CD4-positive, CD25-positive, alpha-beta regulatory T cell (primary cell): ENCODE measurements at regions not wholly inside any gene's neighbourhood (a gene's known extent, or its start where the extent isn't known, plus 50 kb on each side); places are given as distances from the start of the nearest gene placed in this dataset.

Source experiments
- ATAC-seq, 2 donors: fragments of 150-1000 bp; cut with Tn5 transposase; one replicate each; pipeline ENCODE4 v1.10.0; 2021; ENCODE audit warnings: low read depth in 2 of 2, moderate number of reproducible peaks in 2 of 2, moderate library complexity in 1 of 2
- DNase-seq, 3 donors: peaks; one replicate each; pipeline versions ENCODE4 v3.0.0 to v3.0.0-alpha.2; 2012 to 2022; ENCODE audit warnings: mixed read lengths in 1 of 3
- H3K27ac ChIP-seq: one replicate; pipeline ENCODE4 v1.7.0; 2013; ENCODE audit warnings: mild to moderate bottlenecking, low read length; ENCODE audit not compliant: insufficient read depth, poor library complexity, severe bottlenecking
- H3K27me3 ChIP-seq: one replicate; pipeline ENCODE4 v1.7.0; 2013; ENCODE audit warnings: low read length; ENCODE audit not compliant: control insufficient read depth, insufficient read depth
- H3K36me3 ChIP-seq: one replicate; pipeline ENCODE4 v1.7.0; 2013; ENCODE audit warnings: mild to moderate bottlenecking, low read length, moderate library complexity; ENCODE audit not compliant: control insufficient read depth, insufficient read depth
- H3K4me1 ChIP-seq: 2 replicates; pipeline ENCODE4 v1.7.0; 2013; ENCODE audit warnings: mild to moderate bottlenecking, low read length; ENCODE audit not compliant: insufficient read depth, control insufficient read depth, poor library complexity, severe bottlenecking
- H3K4me3 ChIP-seq: one replicate; pipeline ENCODE4 v1.7.0; 2013; ENCODE audit warnings: low read depth, mild to moderate bottlenecking, low read length, moderate library complexity
- H3K9me3 ChIP-seq, 2 experiments: 1 replicate in 1 of 2; 2 replicates in 1 of 2; pipeline ENCODE4 v1.7.0; 2013; ENCODE audit warnings: low read length in 2 of 2, mild to moderate bottlenecking in 1 of 2, moderate library complexity in 1 of 2; ENCODE audit not compliant: control insufficient read depth in 2 of 2
- H3K27ac Mint-ChIP-seq, 3 donors: one replicate each; pipeline ENCODE4 v1.8.0; 2020 to 2022; ENCODE audit warnings: mild to moderate bottlenecking in 3 of 3, mixed read lengths in 3 of 3, moderate library complexity in 2 of 3
- H3K27me3 Mint-ChIP-seq: one replicate; pipeline ENCODE4 v1.8.0; 2022; ENCODE audit warnings: mild to moderate bottlenecking, mixed read lengths
- H3K36me3 Mint-ChIP-seq: one replicate; pipeline ENCODE4 v1.8.0; 2020; ENCODE audit warnings: mixed read lengths
- H3K4me1 Mint-ChIP-seq, 4 donors: one replicate each; pipeline ENCODE4 v1.8.0; 2020 to 2022; ENCODE audit warnings: mixed read lengths in 4 of 4, mild to moderate bottlenecking in 1 of 4
- H3K4me3 Mint-ChIP-seq, 4 donors: one replicate each; pipeline ENCODE4 v1.8.0; 2020 to 2022; ENCODE audit warnings: mild to moderate bottlenecking in 4 of 4, mixed read lengths in 4 of 4, moderate library complexity in 3 of 4
- H3K9me3 Mint-ChIP-seq, 7 donors: one replicate each; pipeline ENCODE4 v1.8.0; 2020 to 2022; ENCODE audit warnings: mixed read lengths in 7 of 7, mild to moderate bottlenecking in 3 of 7, moderate library complexity in 2 of 7

DNA sequence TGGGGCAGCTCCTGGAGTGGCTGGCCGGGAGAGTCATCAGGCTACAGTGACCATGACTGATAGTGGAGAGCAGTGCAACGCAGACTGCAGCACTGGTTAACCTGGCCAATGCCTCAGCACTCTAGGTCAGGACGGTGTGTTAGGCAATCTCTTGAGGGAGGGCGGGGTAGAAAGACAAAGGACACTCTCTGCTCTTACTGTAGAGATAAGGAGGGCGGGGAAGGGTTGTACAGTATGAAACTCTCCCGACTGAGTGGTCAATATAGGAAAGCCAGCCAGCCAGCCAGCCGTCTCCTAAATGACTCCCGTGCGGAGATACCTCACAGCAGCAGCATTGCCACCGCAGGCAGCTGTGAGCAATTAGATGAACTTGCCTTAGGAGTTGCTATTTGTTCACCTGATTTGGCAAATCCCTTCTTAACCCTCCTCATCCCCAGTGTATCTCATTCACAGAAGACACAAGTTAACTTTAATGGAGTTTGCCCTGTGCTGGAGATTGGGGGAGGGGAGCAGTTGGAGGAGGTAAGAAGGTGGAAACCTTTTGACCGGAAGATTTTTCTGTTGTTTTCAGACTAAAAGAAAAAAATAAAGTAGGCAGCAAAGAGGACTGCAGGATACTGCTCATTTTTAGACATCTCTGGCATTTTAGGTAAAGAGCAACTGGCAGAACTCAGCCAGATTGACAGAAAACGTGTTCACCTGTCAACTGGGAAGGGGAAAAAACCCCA lies 330.5 kb downstream of the HNRNPD start:
- DNase-seq (no peak), ATAC-seq (no peak)
- Histone ChIP-seq H3K4me1 (no peaks in the 10 kb centered on the region), H3K9me3 (no peaks in the 10 kb centered on the region), H3K27me3 (peaks cover 22% of the 10 kb centered on the region), H3K36me3 (no peaks in the 10 kb centered on the region), H3K4me3 (no peak overlapping the region), H3K27ac (no peak overlapping the region)
- Mint-ChIP-seq H3K36me3 (no peaks in the 10 kb centered on the region), H3K27ac (no peak overlapping the region), H3K9me3 (peaks cover 0 to 3% (median 0%) of the 10 kb centered on the region in 7 donors), H3K27me3 (peaks cover 53% of the 10 kb centered on the region), H3K4me3 (peak overlapping the region in 2 of 4 donors; percentile 25 to 31), H3K4me1 (peaks cover 0 to 5% (median 0%) of the 10 kb centered on the region in 4 donors)

DNA sequence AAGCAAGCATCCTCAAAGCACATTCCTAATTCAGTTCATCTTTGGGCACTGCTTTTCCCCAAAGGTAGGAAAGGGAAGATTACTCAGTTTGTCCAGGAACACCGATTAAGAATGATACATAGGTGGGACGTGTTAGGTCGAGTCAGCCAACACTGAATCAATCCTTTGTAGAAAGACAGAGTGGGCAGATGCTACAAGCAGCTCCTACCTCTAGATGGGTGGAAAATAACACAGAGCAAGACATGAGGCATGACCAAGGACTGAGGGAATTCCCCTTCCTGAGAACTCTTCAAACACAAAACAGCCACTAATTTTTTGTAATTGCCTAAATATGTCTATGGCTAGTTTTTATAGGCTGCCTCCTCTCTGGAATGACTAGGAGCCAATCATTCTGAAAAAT lies 331.7 kb downstream of the HNRNPD start:
- Histone ChIP-seq H3K4me3 (no peak overlapping the region), H3K4me1 (no peaks in the 10 kb centered on the region), H3K36me3 (no peaks in the 10 kb centered on the region), H3K27ac (no peak overlapping the region), H3K27me3 (peaks cover 22% of the 10 kb centered on the region), H3K9me3 (no peaks in the 10 kb centered on the region)
- H3K4me1 Mint-ChIP-seq, result peaks cover 0 to 5% (median 0%) of the 10 kb centered on the region in 4 donors
- DNase-seq (no peak), ATAC-seq (no peak)
- no peak overlapping the region for H3K27ac Mint-ChIP-seq
- no peak overlapping the region for H3K4me3 Mint-ChIP-seq
- H3K9me3 Mint-ChIP-seq, result peaks cover 0 to 3% (median 0%) of the 10 kb centered on the region in 7 donors
- no peaks in the 10 kb centered on the region for H3K36me3 Mint-ChIP-seq
- peaks cover 50% of the 10 kb centered on the region for H3K27me3 Mint-ChIP-seq

DNA sequence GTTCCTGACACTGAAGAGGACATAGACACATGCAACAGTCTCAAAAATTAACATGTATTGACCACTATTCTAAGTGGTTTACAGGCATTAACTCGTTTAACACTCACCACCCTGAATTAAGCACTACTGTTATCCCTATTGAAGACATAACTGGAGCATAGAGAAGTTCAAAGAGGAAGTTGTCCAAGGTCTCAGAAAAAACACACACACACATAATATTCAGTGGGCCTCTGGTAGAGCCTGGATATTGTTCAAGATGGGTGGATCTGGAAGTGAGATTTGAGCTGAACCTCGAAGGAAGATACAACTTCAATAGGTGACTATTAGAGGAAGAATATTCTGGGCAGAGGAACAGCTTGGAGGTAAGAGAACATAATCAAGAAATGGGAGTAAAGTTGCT lies 334.9 kb downstream of the HNRNPD start:
- no peak for DNase-seq
- peaks cover 11% of the 10 kb centered on the region for H3K27me3 ChIP-seq
- no peak overlapping the region for H3K27ac ChIP-seq
- H3K36me3 ChIP-seq, result no peaks in the 10 kb centered on the region
- no peak for ATAC-seq
- no peak overlapping the region for H3K27ac Mint-ChIP-seq
- no peaks in the 10 kb centered on the region for H3K9me3 ChIP-seq
- no peaks in the 10 kb centered on the region for H3K4me1 ChIP-seq
- peaks cover 0 to 5% (median 0%) of the 10 kb centered on the region in 4 donors for H3K4me1 Mint-ChIP-seq
- peaks cover 0 to 3% (median 0%) of the 10 kb centered on the region in 7 donors for H3K9me3 Mint-ChIP-seq
- H3K36me3 Mint-ChIP-seq, result no peaks in the 10 kb centered on the region
- no peak overlapping the region for H3K4me3 ChIP-seq
- H3K27me3 Mint-ChIP-seq, result peaks cover 28% of the 10 kb centered on the region
- no peak overlapping the region for H3K4me3 Mint-ChIP-seq

DNA sequence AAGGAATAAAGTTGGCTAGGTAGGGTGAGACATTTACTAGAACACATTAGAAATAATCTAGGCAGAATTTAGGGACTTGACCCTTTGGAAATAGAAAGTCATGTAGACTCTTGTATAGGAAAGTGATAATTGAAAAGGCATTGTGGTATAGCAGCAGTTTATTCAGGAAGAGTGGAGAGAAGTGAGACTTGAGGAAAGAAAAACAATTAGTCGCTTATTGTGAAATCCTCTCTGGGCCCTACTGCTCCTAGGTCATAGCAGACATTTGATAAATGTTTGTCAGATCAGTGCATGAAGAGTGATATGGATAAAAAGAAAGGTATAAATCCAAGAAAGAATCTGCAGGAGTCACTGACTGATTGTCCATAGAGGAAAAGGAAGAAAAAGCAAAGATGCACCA lies 337.6 kb downstream of the HNRNPD start:
- Histone ChIP-seq H3K4me1 (no peaks in the 10 kb centered on the region), H3K9me3 (no peaks in the 10 kb centered on the region), H3K4me3 (no peak overlapping the region), H3K27me3 (peaks cover under 1% of the 10 kb centered on the region), H3K27ac (no peak overlapping the region), H3K36me3 (no peaks in the 10 kb centered on the region)
- no peaks in the 10 kb centered on the region for H3K4me1 Mint-ChIP-seq
- no peak overlapping the region for H3K27ac Mint-ChIP-seq
- no peaks in the 10 kb centered on the region for H3K36me3 Mint-ChIP-seq
- peaks cover 0 to 6% (median 0%) of the 10 kb centered on the region in 7 donors for H3K9me3 Mint-ChIP-seq
- DNase-seq (no peak), ATAC-seq (no peak)
- peaks cover 4% of the 10 kb centered on the region for H3K27me3 Mint-ChIP-seq
- no peak overlapping the region for H3K4me3 Mint-ChIP-seq

DNA sequence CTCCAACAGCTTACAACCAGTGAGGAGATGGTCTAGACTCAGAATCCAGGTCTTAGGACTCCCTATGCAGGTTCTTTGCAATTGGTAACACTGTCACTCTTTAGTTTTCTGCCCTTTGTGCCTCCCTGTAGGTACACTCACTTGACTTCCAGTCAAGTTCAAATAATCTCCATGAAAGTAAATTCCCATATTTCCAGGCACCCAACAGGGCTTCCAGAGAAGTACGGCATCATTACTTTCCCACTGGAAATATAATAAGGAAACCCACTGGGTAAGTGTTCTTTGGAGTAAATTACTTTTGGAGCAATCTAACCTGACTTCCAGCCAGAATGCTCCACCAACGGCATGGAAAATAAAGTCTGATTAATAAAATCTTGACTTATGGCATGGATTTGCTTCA lies 338.9 kb downstream of the HNRNPD start:
- Mint-ChIP-seq H3K36me3 (no peaks in the 10 kb centered on the region), H3K27me3 (peaks cover 2% of the 10 kb centered on the region), H3K27ac (no peak overlapping the region), H3K4me3 (no peak overlapping the region), H3K4me1 (no peaks in the 10 kb centered on the region), H3K9me3 (peaks cover 0 to 6% (median 0%) of the 10 kb centered on the region in 7 donors)
- Histone ChIP-seq H3K9me3 (no peaks in the 10 kb centered on the region), H3K4me3 (no peak overlapping the region), H3K4me1 (no peaks in the 10 kb centered on the region), H3K36me3 (no peaks in the 10 kb centered on the region), H3K27me3 (no peaks in the 10 kb centered on the region), H3K27ac (no peak overlapping the region)
- ATAC-seq, result no peak
- DNase-seq, result no peak

DNA sequence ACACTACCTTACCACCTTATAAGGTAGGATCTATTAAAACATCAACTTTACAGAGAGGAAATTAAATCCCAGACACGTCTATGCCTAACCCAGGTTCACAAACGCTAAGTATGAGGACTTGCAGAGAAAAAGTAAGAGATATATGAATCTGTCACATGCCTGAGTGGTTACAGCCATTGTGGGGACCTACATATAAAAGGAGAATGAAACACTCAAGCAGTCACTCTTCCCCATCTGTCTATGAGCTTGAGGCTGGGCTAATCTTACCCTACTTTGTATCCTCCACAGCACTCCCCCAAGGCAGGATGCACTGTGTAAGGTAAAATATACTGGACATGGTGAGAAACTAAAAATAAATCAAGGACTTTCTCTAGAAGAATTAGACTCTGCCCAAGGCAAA lies 339.9 kb downstream of the HNRNPD start:
- no peaks in the 10 kb centered on the region for H3K36me3 ChIP-seq

DNA sequence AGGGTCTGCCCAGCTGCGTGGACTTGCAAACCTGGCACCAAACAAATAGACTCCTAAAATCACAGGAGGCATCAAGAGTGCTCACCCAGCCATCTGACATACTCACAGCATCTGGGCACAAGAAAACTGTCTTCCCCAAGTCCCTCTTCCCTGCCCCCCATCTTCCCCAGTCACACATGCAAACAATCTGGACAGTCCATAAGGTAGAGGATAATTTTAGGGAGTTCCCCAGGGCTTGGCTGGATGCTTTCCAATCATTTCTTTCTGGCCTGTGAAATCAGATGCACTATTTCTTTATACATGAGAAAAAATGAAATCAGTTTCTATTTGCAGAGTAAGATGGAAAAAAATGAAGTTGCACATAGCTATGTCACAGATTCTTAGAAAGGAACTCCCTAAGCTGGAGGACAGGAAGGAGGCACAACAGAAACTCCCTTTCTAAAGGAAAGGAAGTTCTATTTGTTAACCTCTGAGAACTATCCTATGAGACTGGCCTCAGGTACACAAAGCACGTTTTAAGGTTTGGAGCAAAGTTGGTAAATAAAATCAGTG lies 342.3 kb downstream of the HNRNPD start:
- no peak for DNase-seq
- no peaks in the 10 kb centered on the region for H3K9me3 ChIP-seq
- H3K27me3 Mint-ChIP-seq, result no peaks in the 10 kb centered on the region
- no peaks in the 10 kb centered on the region for H3K4me1 Mint-ChIP-seq
- peaks cover 0 to 6% (median 0%) of the 10 kb centered on the region in 7 donors for H3K9me3 Mint-ChIP-seq
- H3K27me3 ChIP-seq, result no peaks in the 10 kb centered on the region
- no peaks in the 10 kb centered on the region for H3K36me3 ChIP-seq
- H3K4me3 Mint-ChIP-seq, result no peak overlapping the region
- H3K4me1 ChIP-seq, result no peaks in the 10 kb centered on the region
- H3K27ac Mint-ChIP-seq, result no peak overlapping the region
- no peak overlapping the region for H3K27ac ChIP-seq
- H3K4me3 ChIP-seq, result no peak overlapping the region
- no peak for ATAC-seq
- no peaks in the 10 kb centered on the region for H3K36me3 Mint-ChIP-seq

More for the DNA sequence above, 339.9 kb downstream of the HNRNPD start:
- Mint-ChIP-seq H3K36me3 (no peaks in the 10 kb centered on the region), H3K9me3 (peaks cover 0 to 7% (median 0%) of the 10 kb centered on the region in 7 donors), H3K27ac (no peak overlapping the region), H3K27me3 (no peaks in the 10 kb centered on the region), H3K4me1 (no peaks in the 10 kb centered on the region), H3K4me3 (no peak overlapping the region)
- no peak for DNase-seq
- H3K4me1 ChIP-seq, result no peaks in the 10 kb centered on the region
- H3K27ac ChIP-seq, result no peak overlapping the region
- H3K4me3 ChIP-seq, result no peak overlapping the region
- ATAC-seq, result no peak
- H3K27me3 ChIP-seq, result no peaks in the 10 kb centered on the region
- no peaks in the 10 kb centered on the region for H3K9me3 ChIP-seq

DNA sequence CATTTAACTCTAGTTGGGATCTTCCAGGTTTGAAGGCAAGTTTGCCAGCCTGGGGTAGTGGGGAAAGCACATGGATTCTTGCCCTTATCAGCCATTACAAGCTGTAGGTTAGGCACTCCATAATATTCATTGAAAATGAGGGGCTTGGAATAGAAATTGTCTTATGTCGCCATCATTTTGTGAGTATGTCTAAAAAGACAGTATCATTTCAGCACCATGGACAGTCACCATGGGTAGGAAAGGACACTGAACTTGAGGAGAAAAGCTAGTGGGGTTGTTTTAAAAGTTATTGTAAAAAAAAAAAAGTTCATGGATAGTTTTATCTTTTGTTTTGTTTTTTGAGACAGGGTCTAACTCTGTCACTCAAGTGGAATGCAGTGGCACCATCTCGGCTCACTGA lies 356.1 kb downstream of the HNRNPD start:
- H3K27me3 ChIP-seq, result no peaks in the 10 kb centered on the region
- no peak overlapping the region for H3K27ac Mint-ChIP-seq
- H3K9me3 Mint-ChIP-seq, result peaks cover 0 to 9% (median 3%) of the 10 kb centered on the region in 7 donors
- no peaks in the 10 kb centered on the region for H3K4me1 ChIP-seq
- DNase-seq (peak in 1 of 3 donors; percentile 22), ATAC-seq (no peak)
- no peak overlapping the region for H3K4me3 ChIP-seq
- no peaks in the 10 kb centered on the region for H3K4me1 Mint-ChIP-seq
- H3K27ac ChIP-seq, result no peak overlapping the region
- H3K36me3 Mint-ChIP-seq, result no peaks in the 10 kb centered on the region
- H3K9me3 ChIP-seq, result no peaks in the 10 kb centered on the region
- H3K4me3 Mint-ChIP-seq, result no peak overlapping the region
- no peaks in the 10 kb centered on the region for H3K36me3 ChIP-seq
- no peaks in the 10 kb centered on the region for H3K27me3 Mint-ChIP-seq
